ENCODE measurements at regions not wholly inside any gene's neighbourhood (a gene's known extent, or its start where the extent isn't known, plus 50 kb on each side); places are given as distances from the start of the nearest gene placed in this dataset.
A peak's percentile ranks its signal among the peaks of the same experiment; 100 is the strongest.

DNA sequence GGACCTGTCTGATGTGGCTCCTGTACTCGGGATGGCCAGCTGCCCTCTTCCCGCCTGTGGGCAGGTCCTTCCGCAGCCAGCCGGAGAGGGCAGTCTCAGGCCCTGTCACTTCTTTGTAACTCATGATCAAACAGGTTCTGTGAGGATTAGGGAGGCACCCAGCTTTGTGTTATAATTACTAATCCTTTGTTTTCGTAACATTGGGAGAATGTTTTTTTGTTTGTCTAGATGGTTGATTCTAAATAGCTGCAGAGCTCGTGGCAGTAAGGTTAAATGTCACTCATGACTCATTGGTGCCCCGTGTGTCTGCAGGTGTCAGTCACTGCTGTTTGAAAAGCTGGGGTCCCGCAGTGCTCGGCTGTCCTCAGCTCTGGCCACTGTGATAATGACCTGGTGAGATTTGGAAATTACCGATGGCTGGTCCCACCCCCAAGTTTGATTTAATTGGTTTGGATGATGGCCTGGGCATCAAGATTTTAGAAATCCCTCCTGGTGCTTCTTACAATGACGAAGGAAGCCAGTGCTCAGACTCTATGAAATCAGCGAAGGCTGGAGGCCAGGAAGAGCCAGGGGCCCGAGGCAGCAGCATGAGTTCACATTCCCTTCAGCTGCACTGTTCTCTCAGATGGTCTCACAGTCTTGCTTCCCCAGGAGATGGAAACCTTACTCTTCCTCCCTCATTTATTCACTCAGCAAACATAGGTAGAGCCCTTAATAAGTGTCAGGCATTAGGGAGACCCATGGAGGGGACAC, 172.8 kb downstream of the VAPA start:
- Histone ChIP-seq H3K36me3 (ENCODE audit: low read depth) (no peaks in the 10 kb centered on the region), H3K4me3 (no peak overlapping the region), H3K4me1 (ENCODE audit: low read depth) (no peaks in the 10 kb centered on the region), H3K9me3 (peaks cover 11% of the 10 kb centered on the region)
- ATAC-seq, result peak; percentile 55
- intact Hi-C loops (cut with DNase I, micrococcal nuclease), result no loop called here
- no peak for DNase-seq
- TF ChIP-seq CTCF (IDR thresholded peaks at IDR 0.05), result no peak

GRCh38 chr18:10088734-10089133, 174.9 kb downstream of the VAPA start:
- DNase-seq, result no peak
- no peaks in the 10 kb centered on the region for H3K36me3 ChIP-seq (ENCODE audit: low read depth)
- TF ChIP-seq CTCF (IDR thresholded peaks at IDR 0.05), result no peak
- no peak for ATAC-seq
- intact Hi-C loops (cut with DNase I, micrococcal nuclease), result no loop called here
- no peaks in the 10 kb centered on the region for H3K4me1 ChIP-seq (ENCODE audit: low read depth)
- no peak overlapping the region for H3K4me3 ChIP-seq
- no peaks in the 10 kb centered on the region for H3K9me3 ChIP-seq

DNA sequence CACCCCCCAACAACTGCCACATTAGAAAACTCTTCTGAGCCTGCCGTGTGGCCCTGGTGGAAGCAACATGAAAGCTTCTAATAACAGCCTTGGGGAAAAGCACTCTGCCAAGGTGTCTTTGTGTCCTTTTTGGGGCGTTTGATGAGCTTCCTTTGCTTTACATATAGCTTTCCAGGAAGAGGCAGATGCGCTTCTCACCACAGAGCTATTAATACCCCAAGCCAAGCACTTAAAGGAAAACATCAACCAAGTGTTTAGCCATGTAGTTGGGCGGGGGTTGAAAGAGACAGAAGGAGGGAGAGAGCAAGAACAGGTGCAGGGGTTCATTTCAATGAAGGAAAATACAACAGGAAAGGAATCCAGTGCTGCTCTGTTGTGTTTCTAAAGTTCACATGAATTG, 176.1 kb downstream of the VAPA start:
- Histone ChIP-seq H3K36me3 (ENCODE audit: low read depth) (no peaks in the 10 kb centered on the region), H3K4me1 (ENCODE audit: low read depth) (no peaks in the 10 kb centered on the region), H3K9me3 (no peaks in the 10 kb centered on the region), H3K4me3 (no peak overlapping the region)
- DNase-seq (no peak), ATAC-seq (no peak)
- intact Hi-C loops (cut with DNase I, micrococcal nuclease), result no loop called here
- no peak for TF ChIP-seq CTCF (IDR thresholded peaks at IDR 0.05)

- Histone ChIP-seq H3K36me3 (ENCODE audit: low read depth) (no peaks in the 10 kb centered on the region), H3K9me3 (no peaks in the 10 kb centered on the region), H3K4me3 (no peak overlapping the region), H3K4me1 (ENCODE audit: low read depth) (no peaks in the 10 kb centered on the region)
- ATAC-seq, result no peak
- TF ChIP-seq CTCF (IDR thresholded peaks at IDR 0.05), result no peak
- intact Hi-C loops (cut with DNase I, micrococcal nuclease), result no loop called here
- no peak for DNase-seq
Observed at GRCh38 chr18:10090668-10091067, 176.9 kb downstream of the VAPA start.

DNA sequence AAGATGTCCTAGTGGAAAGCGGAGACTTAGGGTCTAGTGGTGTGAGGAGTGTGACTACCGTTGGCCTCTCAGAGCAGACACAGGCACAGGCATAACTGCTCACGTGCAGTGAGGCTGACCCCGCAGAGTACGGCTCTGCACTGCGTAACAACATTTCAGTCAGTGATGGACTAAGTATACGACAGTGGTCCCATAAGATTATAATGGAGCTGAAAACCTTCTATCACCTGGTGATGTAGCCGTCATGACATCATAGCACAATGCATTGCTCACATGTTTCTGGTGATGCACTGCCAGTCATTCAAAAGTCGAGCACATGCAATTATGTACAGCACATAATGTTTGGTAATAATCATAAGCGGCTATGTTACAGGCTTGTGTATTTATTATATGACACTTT, 179.6 kb downstream of the VAPA start:
- ATAC-seq, result no peak

More for the DNA sequence above, 179.6 kb downstream of the VAPA start:
- intact Hi-C loops (cut with DNase I, micrococcal nuclease), result no loop called here
- no peak overlapping the region for H3K4me3 ChIP-seq
- no peak for TF ChIP-seq CTCF (IDR thresholded peaks at IDR 0.05)
- H3K9me3 ChIP-seq, result no peaks in the 10 kb centered on the region
- H3K36me3 ChIP-seq (ENCODE audit: low read depth), result no peaks in the 10 kb centered on the region
- no peak for DNase-seq
- H3K4me1 ChIP-seq (ENCODE audit: low read depth), result no peaks in the 10 kb centered on the region
